T47D (cell line): ENCODE measurements at regions not wholly inside any gene's neighbourhood (a gene's known extent, or its start where the extent isn't known, plus 50 kb on each side); places are given as distances from the start of the nearest gene placed in this dataset.

Experiments used
- DNase-seq, 2 experiments: peaks; one replicate each; pipeline versions ENCODE4 v3.0.0 to v3.0.0-alpha.2; 2011 to 2012; ENCODE audit warnings: low read depth in 1 of 2, low spot score in 1 of 2
- JUND ChIP-seq: IDR thresholded peaks from 2 replicates; pipeline ENCODE4 v1.6.1; 2012; ENCODE audit warnings: low read depth
- in situ Hi-C: cut with HindIII; loops from 2 replicates; pipeline ENCODE4 v1.10.0; 2016; ENCODE audit warnings: low sequenced_read_pairs, low pct_unique_long_range_greater_than_20kb

GRCh38 chr13:26155568-26155967 is 66.5 kb downstream of the RNF6 start:
- TF ChIP-seq JUND: no peak
- no peak for DNase-seq
- in situ Hi-C loops: no loop called here

GRCh38 chr13:26133851-26134250 is 82.0 kb upstream of the SHISA2 start:
- TF ChIP-seq JUND: no peak
- in situ Hi-C loops: no loop called here
- DNase-seq: no peak

GRCh38 chr13:26133286-26133685 is 81.5 kb upstream of the SHISA2 start:
- in situ Hi-C loops: no loop called here
- DNase-seq: no peak
- TF ChIP-seq JUND: no peak

- TF ChIP-seq JUND: no peak
- in situ Hi-C loops: no loop called here
Measured at GRCh38 chr13:26132756-26133155, 80.9 kb upstream of the SHISA2 start.

GRCh38 chr13:26128676-26129075 is 76.9 kb upstream of the SHISA2 start:
- in situ Hi-C loops: no loop called here
- no peak for DNase-seq
- no peak for TF ChIP-seq JUND

More at GRCh38 chr13:26132756-26133155, 80.9 kb upstream of the SHISA2 start:
- DNase-seq: peak in 1 of 2 experiments; percentile 19

GRCh38 chr13:26117620-26118019 is 65.8 kb upstream of the SHISA2 start:
- no peak for DNase-seq
- no peak for TF ChIP-seq JUND
- in situ Hi-C loops: no loop called here

GRCh38 chr13:26112843-26113242 is 61.0 kb upstream of the SHISA2 start:
- in situ Hi-C loops: no loop called here
- peak in 1 of 2 experiments; percentile 31 for DNase-seq

GRCh38 chr13:26111797-26112196 is 60.0 kb upstream of the SHISA2 start:
- in situ Hi-C loops: no loop called here
- TF ChIP-seq JUND: no peak

More at GRCh38 chr13:26112843-26113242, 61.0 kb upstream of the SHISA2 start:
- TF ChIP-seq JUND: no peak

More at GRCh38 chr13:26111797-26112196, 60.0 kb upstream of the SHISA2 start:
- no peak for DNase-seq
